Colonic mucosa (tissue), 4 donors: ENCODE measurements at regions not wholly inside any gene's neighbourhood (a gene's known extent, or its start where the extent isn't known, plus 50 kb on each side); places are given as distances from the start of the nearest gene placed in this dataset.
"Not testable (repeated sequence)": the region's sequence is repeated elsewhere in the genome, so short reads cannot be mapped to it uniquely, and the experiment has no call there.

Experiments used
- DNase-seq: peaks from one replicate; pipeline ENCODE4 v3.0.0-alpha.2; 2020
- H3K27ac ChIP-seq: fragments of 200-600 bp; one replicate; pipeline ENCODE4 v1.8.0; 2021
- H3K27me3 ChIP-seq: fragments of 200-600 bp; one replicate; pipeline ENCODE4 v1.8.0; 2021
- H3K36me3 ChIP-seq: fragments of 200-600 bp; one replicate; pipeline ENCODE4 v1.8.0; 2021
- H3K4me1 ChIP-seq: fragments of 200-600 bp; one replicate; pipeline ENCODE4 v1.8.0; 2021; ENCODE audit warnings: mild to moderate bottlenecking
- H3K4me3 ChIP-seq: fragments of 200-600 bp; one replicate; pipeline ENCODE4 v1.8.0; 2021
- H3K9ac ChIP-seq, 2 donors: one replicate each; pipeline ENCODE4 v1.7.0; 2013; ENCODE audit warnings: control low read depth in 2 of 2, low read depth in 2 of 2, low read length in 2 of 2
- H3K9me3 ChIP-seq: fragments of 200-600 bp; one replicate; pipeline ENCODE4 v1.8.0; 2021
- CTCF ChIP-seq: fragments of 200-600 bp; IDR thresholded peaks from one replicate; pipeline ENCODE4 v1.8.0; 2022; ENCODE audit warnings: antibody characterized with exemption, mild to moderate bottlenecking
- intact Hi-C: fragments of 100-400 bp; cut with DNase I; formaldehyde crosslinking; loops from one replicate; pipeline ENCODE4 v1.14.1; 2022
- donor health status: healthy.
- donor health status: DM: no; HTN: no; CAD: no.
- donor health status: DM: no; HTN: no; CAD: no.

GRCh38 chrX:140250391-140250790 is 254.5 kb downstream of the SOX3 start:
- Histone ChIP-seq H3K9me3 (no peaks in the 10 kb centered on the region), H3K27ac (no peak overlapping the region), H3K9ac (no peak overlapping the region), H3K27me3 (no peaks in the 10 kb centered on the region), H3K4me3 (no peak overlapping the region), H3K4me1 (no peaks in the 10 kb centered on the region), H3K36me3 (no peaks in the 10 kb centered on the region)
- intact Hi-C loops, result no loop called here
- no peak for DNase-seq
- no peak for TF ChIP-seq CTCF

DNA sequence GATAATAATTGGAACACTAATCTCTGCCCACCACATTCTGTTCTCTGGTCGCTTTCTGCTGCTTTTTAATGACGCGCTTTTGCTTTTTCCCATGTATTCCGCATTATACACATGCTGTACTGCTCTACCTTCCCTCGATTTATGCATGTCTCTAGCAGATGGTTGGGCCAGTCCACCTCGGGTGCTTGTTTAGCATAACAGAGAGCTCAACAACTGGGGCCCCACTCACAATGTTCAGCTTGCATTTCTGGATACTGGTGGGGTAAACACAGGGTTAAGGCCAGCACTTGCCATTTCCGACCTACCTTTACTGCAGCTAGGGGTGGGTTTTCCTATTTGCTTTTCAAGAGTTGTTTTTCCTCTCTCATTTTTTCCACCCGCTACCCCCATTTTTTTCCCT is 255.8 kb downstream of the SOX3 start:
- Histone ChIP-seq H3K4me1 (no peaks in the 10 kb centered on the region), H3K4me3 (no peak overlapping the region), H3K27ac (no peak overlapping the region), H3K9me3 (no peaks in the 10 kb centered on the region), H3K36me3 (no peaks in the 10 kb centered on the region), H3K27me3 (no peaks in the 10 kb centered on the region), H3K9ac (no peak overlapping the region)
- no peak for DNase-seq
- intact Hi-C loops, result no loop called here
- no peak for TF ChIP-seq CTCF

DNA sequence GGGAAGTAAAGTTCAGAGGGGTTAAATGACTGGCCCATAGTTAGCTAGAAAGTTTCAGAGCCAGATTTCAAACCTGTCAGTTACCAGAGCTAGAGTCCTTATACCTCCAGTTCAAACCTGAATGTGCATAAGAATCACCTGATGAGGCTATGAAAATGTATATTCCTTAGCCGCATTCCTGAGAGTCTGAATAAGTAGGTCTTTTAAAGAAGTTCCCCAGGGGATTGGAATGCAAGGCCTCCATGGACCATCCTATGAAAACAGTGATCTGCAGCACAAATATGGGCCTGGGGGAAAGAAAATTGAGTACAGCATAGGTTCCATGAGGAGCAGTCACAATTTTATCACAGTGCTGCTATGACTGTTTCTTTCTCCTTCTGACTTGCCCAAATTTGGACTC is 263.9 kb upstream of the CXorf66 start:
- no peaks in the 10 kb centered on the region for H3K36me3 ChIP-seq
- DNase-seq, result no peak
- H3K9ac ChIP-seq, result no peak overlapping the region
- no peaks in the 10 kb centered on the region for H3K4me1 ChIP-seq
- intact Hi-C loops, result no loop called here
- H3K27me3 ChIP-seq, result no peaks in the 10 kb centered on the region
- TF ChIP-seq CTCF, result no peak
- H3K9me3 ChIP-seq, result no peaks in the 10 kb centered on the region
- H3K4me3 ChIP-seq, result no peak overlapping the region
- no peak overlapping the region for H3K27ac ChIP-seq

GRCh38 chrX:140226037-140226436 is 260.7 kb upstream of the CXorf66 start:
- not testable (repeated sequence) for H3K4me3 ChIP-seq, H3K27ac ChIP-seq

GRCh38 chrX:140215894-140216293 is 250.6 kb upstream of the CXorf66 start:
- DNase-seq, H3K9me3 ChIP-seq, H3K4me1 ChIP-seq, intact Hi-C loops, H3K27me3 ChIP-seq, H3K36me3 ChIP-seq, H3K27ac ChIP-seq, H3K9ac ChIP-seq, H3K4me3 ChIP-seq: not testable (repeated sequence)

More at GRCh38 chrX:140226037-140226436, 260.7 kb upstream of the CXorf66 start:
- H3K9me3 ChIP-seq, H3K9ac ChIP-seq, intact Hi-C loops, H3K4me1 ChIP-seq, DNase-seq, H3K27me3 ChIP-seq, H3K36me3 ChIP-seq: not testable (repeated sequence)

GRCh38 chrX:140214518-140214917 is 249.2 kb upstream of the CXorf66 start:
- H3K9ac ChIP-seq, H3K36me3 ChIP-seq, H3K9me3 ChIP-seq, H3K4me3 ChIP-seq, intact Hi-C loops, H3K27ac ChIP-seq, H3K27me3 ChIP-seq, H3K4me1 ChIP-seq, DNase-seq: not testable (repeated sequence)

- no peaks in the 10 kb centered on the region for H3K36me3 ChIP-seq
- H3K4me3 ChIP-seq, result no peak overlapping the region
- intact Hi-C loops, result no loop called here
- DNase-seq, result no peak
- H3K4me1 ChIP-seq, result no peaks in the 10 kb centered on the region
- H3K27ac ChIP-seq, result no peak overlapping the region
- H3K9me3 ChIP-seq, result no peaks in the 10 kb centered on the region
- H3K9ac ChIP-seq, result no peak overlapping the region
- H3K27me3 ChIP-seq, result no peaks in the 10 kb centered on the region
- no peak for TF ChIP-seq CTCF
Measured at GRCh38 chrX:140206657-140207056, 241.3 kb upstream of the CXorf66 start.
